NCI-H2171 treated with DMSO at 0.1 percent for 48 hours (cell line): ENCODE measurements at regions not wholly inside any gene's neighbourhood (a gene's known extent, or its start where the extent isn't known, plus 50 kb on each side); places are given as distances from the start of the nearest gene placed in this dataset.
"Not testable (repeated sequence)": the region's sequence is repeated elsewhere in the genome, so short reads cannot be mapped to it uniquely, and the experiment has no call there.

Source experiments
- DNase-seq: peaks from one replicate; lab custom pipeline; 2025; lab: John Stamatoyannopoulos, UW

GRCh38 chr10:7069706-7070105 lies 341.1 kb downstream of the SFMBT2 start:
- no peak for DNase-seq

- no peak for DNase-seq
These were observed 354.6 kb downstream of the SFMBT2 start for GRCh38 chr10:7056216-7056615.

GRCh38 chr10:7054915-7055314 lies 355.9 kb downstream of the SFMBT2 start:
- DNase-seq: no peak

GRCh38 chr10:7053195-7053594 lies 357.6 kb downstream of the SFMBT2 start:
- no peak for DNase-seq

- not testable (repeated sequence) for DNase-seq
These were observed 360.8 kb downstream of the SFMBT2 start for GRCh38 chr10:7050024-7050423.

GRCh38 chr10:7048061-7048460 lies 362.8 kb downstream of the SFMBT2 start:
- DNase-seq: no peak

GRCh38 chr10:7046615-7047014 lies 364.2 kb downstream of the SFMBT2 start:
- no peak for DNase-seq

GRCh38 chr10:7045891-7046599 lies 364.8 kb downstream of the SFMBT2 start:
- no peak for DNase-seq

GRCh38 chr10:7043055-7043653 lies 367.7 kb downstream of the SFMBT2 start:
- no peak for DNase-seq

- DNase-seq: no peak
These were observed 368.3 kb downstream of the SFMBT2 start for GRCh38 chr10:7042419-7043054.

- DNase-seq: no peak
These were observed 368.8 kb downstream of the SFMBT2 start for GRCh38 chr10:7042000-7042399.

GRCh38 chr10:7040681-7041080 lies 370.2 kb downstream of the SFMBT2 start:
- DNase-seq: no peak

- DNase-seq: no peak
These were observed 371.0 kb downstream of the SFMBT2 start for GRCh38 chr10:7039859-7040258.

- no peak for DNase-seq
These were observed 372.4 kb downstream of the SFMBT2 start for GRCh38 chr10:7038416-7038815.

- DNase-seq: not testable (repeated sequence)
These were observed 373.4 kb downstream of the SFMBT2 start for GRCh38 chr10:7037434-7037833.

- no peak for DNase-seq
These were observed 373.9 kb downstream of the SFMBT2 start for GRCh38 chr10:7036951-7037350.

- no peak for DNase-seq
These were observed 375.6 kb downstream of the SFMBT2 start for GRCh38 chr10:7035126-7035761.

- DNase-seq: no peak
These were observed 377.8 kb downstream of the SFMBT2 start for GRCh38 chr10:7033031-7033430.

GRCh38 chr10:7030134-7030855 lies 380.5 kb downstream of the SFMBT2 start:
- no peak for DNase-seq

GRCh38 chr10:7029672-7030071 lies 381.2 kb downstream of the SFMBT2 start:
- DNase-seq: no peak

- no peak for DNase-seq
These were observed 382.0 kb downstream of the SFMBT2 start for GRCh38 chr10:7028809-7029166.
